NOMO-1 (cell line): ENCODE measurements at regions not wholly inside any gene's neighbourhood (a gene's known extent, or its start where the extent isn't known, plus 50 kb on each side); places are given as distances from the start of the nearest gene placed in this dataset.

Experiments
- DNase-seq, 2 experiments: peaks; one replicate each; lab custom pipeline; 2025; ENCODE audit not compliant: unreplicated experiment in 2 of 2; lab: John Stamatoyannopoulos, UW

DNA sequence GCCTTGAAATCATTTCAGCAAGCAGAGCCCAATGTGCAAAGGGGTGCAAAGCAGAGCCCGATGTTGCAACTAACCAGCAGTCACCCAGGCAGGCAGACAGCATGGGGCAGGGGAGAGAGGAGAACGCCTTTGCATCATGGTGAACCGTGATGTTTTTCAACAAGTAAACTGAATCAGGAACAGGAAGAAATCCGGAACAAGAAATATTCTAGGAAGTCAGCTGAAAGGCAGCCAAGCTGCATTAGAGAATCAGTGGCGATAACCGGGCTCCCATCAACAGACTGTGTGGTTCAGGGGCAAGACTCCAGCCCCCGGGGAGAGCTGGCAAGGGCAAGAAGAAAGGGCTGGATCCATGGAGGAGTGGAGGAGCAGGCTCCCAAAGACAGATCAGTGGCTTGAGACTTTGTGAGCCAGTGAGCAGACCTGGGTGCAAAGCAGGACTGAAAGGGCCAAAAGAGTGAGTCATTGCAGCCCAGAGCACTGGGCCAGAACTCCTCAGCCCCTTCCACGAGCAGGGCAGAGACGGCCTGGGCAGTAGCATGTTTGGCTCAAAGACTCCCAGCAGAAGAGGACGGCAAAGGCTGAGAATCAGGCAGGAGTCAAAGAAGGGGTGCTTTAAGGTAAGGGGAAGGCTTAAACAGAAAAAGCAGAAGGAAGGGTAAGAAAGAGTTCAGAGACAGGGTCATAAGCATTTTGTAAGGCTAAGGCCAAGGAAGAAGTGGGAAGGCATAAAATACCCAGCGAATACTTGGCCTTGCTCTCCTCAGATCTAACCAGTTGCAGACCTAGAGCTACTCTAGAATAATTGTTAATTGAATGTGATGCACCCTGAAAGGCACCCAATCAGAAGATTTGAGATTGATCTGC is 155.0 kb downstream of the SETD4 start:
- DNase-seq = peak; percentile 32 to 34

DNA sequence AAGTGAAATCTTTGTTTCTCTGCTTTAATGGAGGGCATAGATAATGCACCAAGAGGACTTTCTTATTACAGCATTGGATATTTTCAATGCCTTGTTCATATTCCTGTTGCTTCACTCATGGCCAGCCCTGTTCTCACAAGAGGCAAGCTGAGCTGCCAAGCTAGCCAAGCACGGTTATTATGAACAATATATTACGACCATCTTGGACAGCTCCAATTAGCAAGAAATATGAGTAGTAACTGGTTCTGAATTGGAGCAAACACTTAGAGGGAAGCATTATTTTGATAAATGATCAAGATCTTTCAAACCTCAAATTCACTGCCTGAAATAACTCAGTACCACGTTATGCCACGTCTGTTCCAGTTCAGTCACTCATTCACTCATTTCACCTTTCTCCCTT is 159.8 kb downstream of the SETD4 start:
- DNase-seq = no peak

DNA sequence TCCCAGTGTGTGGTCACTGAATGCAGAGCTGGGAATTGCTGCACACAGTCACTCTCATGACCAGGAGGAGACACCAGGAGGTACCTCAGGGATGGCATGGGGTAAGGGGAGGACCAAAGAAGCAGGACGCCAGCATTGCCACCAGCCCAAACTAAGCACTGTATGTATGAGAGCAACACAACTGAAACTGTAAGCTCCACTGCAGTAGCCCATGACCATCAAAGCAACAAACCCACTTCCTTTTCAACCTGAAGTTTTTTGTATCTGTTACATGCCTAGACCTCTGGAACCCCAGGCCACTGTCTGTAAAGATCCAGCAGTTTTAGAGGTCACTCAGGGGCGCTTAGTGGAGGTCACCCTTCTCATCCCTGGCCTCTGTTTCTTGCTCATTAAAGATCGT is 164.3 kb downstream of the SETD4 start:
- no peak for DNase-seq

DNA sequence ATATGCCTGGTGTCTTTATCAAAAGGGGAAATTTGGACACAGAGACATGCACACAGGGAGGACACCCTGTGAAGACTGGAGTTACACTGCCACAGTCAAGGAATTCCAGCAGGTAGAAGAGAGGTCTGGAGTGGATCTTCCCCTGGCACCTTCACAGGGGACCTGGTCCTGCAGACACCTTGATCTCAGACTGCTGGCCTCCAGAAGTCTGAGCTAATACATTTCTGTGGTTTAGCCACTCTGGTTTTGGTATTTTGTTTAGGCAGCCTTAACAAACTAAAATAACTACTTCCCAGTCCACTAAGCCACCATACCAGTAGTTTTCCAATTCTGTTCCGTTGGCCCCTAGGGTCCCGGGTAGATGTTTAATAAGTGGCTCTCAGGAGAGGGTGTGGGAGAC is 164.7 kb downstream of the SETD4 start:
- DNase-seq = no peak

DNA sequence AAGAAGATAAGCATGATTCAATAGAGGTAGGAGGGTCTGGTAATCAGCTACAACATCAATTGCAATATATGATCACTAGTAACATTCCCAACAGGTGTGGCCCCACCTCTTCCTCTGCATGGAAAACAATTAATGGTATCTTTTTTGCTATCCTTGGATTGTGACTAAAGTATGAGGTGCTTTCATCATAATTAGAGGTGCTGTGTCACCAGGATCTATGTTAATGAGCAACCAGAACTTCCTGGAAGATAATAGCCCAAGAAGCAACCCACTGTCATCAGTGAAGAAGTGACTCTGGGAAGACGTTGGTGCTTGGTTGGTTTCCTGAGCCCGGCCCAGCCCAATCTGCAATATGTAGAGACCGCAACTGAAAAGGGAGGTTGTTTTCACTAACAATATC is 167.2 kb downstream of the SETD4 start:
- DNase-seq = no peak

DNA sequence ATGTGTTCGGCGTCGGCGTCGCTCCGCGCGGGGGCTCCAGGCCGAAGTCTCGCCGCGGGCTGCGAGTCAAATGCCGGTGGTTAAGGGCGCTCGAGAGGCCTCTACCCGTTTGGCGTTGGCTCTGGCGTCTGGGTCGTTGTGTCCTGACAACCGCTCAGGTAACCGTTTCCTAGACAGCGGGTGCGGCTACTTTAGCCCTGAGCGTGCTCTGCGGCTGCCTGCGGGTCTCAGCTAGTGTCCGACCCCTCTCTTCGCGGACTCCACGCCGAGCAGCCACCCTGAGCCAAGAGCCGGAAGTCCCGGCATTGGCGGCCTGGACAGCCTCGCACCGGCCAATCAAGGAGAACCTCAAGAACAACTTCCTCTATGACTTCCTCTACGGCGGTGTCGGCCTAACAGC is 173.4 kb downstream of the SETD4 start:
- DNase-seq = no peak

DNA sequence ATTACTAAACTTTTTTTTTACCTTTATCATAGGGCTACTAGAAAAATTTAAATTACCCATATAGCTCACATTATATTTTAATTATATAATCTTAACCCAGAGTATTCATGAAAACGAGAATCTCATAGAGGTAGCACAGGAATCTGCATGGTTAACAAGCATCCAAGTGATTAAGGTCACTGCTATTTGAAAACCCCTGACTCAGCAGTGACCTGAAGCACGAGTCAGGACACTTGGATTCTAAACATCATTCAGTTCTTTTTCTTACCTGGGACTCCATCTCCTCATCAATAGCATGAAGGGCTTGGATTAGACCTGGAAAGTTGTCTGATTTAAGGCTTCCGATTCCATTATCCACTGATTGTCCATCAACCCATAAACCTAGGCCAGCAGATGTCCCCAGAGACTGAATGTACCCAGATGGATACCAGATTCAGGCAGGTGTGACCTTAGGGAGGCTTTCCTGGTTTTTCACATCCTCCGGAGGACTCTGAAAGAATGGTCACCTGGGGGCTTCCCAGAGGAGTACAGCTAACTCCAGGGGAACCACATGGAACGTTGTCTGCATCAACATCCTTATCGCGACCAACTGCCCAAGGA is 174.3 kb downstream of the SETD4 start:
- no peak for DNase-seq

DNA sequence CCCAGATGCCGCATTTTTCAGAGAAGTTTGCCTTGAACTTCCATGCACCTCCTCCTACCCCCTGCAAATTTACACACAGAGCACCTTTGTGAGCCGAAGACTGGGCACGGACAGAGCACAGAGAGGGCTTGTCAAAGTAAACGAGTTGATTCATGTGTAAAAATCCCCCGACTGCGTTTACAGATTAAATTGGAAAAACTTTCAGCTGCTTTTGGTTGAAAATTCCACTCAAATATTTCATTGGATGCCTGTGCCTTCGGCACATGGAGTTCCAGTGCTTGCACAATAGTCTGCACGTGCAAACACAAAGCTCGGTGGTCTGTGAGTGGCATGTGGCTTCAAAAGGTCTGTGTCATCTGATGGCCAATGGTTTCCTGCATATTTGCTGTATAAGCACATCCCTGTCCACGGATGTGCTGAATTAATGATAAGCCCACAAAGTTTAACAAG is 177.5 kb downstream of the SETD4 start:
- DNase-seq = no peak

DNA sequence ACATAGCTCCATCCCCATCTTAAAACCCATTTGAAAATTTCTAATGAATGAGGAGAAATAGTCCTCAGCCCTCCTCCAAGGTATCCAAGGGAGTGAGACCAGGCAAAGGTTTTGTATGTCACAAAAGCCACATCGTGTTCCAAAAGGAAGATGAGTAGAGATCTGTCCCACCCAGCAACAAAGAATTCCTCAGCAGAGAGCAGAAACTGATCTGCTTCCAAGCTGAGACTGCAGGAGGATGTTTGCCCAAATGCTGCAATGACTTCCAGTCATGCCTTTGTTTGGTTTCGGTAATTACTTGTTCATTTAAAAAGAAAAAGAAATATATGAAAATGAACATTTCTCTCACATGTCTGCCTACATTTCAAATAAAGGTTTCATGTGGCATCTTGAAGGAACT is 186.9 kb downstream of the SETD4 start:
- no peak for DNase-seq

DNA sequence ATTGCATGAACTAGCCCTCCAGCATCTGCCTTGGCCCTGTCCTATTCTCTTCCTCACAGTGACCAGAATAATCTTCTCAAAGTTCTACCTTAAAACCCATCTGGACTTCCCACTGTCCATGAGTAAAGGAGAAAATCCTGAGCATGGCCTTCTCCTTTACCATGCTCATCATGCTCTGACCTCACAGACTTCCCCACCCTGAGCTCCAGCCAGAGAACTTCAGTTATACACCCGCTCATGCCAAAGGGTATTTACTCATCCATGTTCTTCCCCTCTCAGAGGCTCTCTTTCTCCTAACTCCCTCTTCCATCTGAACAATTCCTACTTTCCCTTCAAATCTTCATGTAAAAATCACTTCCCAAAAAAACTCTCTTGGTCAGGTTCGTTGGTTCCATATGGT is 188.4 kb downstream of the SETD4 start:
- no peak for DNase-seq

DNA sequence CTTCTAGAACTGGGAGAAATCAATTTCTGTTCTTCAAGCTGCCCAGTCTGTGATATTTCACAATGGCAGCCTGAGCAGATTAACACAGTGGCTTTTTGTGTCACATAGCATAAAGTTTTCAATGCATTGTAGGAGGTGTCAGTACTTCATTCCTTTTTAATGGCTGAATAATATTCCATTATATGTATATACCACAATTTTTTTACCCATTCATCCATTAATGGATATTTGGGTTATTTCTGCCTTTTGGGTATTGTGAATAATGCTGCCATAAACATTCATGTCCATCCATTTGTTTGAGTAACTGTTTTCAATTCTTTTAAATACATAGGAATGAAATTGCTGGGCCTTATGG is 191.5 kb downstream of the SETD4 start:
- DNase-seq = no peak

DNA sequence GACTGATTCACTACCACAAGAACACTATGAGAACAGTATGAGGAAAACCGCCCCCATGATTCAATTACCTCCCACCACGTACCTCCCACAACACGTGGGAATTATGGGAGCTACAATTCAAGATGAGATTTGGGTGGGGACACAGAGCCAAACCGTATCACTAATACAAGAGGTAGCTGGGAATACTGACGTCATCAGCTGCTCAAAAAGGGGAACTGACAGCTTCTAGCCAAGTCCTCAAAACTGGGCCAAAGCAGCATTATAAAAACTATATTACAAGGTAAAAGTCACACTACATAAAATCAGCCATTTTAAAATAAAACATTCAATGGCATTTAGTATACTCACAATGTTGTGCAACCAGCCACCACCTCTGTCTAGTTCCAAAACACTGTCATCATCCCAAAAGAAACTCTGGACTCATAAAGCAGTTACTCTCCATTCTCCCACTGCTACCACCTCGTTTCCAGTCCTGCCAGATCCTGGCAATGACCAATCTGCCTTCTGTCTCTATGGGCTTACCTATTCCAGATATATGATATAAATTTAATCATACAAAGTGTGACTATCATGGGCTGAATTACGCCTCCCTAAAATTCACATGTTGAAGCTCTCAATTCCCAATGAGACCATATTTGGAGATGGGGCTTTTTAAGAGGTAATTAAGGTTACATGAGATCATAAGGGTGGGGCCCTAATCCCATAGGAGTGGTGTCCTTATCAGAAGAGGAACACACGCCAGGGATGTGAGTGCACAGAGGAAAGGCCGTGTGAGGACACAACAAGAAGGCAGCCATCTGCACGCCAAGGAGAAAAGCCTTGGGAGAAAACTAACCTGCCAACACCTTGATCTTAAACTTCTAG is 192.1 kb downstream of the SETD4 start:
- no peak for DNase-seq

DNA sequence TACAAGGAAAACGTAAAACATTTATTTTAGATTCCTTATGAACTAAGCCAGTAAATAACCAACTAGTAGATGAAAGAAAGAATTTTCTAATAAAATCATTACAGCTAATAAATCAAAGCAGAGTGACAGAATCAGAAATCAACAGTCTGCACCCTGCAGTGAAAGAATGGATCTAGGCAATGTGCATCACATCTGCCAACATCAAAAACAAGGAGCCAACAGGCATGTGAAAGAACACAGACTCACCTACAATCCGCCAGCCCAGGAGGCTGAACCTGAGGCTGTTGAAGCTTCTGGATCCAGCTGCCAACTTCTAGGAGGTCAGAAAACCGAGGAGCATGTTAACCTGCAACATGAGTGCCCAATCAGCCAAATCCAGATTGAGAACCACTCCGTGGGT is 196.3 kb downstream of the SETD4 start:
- no peak for DNase-seq

DNA sequence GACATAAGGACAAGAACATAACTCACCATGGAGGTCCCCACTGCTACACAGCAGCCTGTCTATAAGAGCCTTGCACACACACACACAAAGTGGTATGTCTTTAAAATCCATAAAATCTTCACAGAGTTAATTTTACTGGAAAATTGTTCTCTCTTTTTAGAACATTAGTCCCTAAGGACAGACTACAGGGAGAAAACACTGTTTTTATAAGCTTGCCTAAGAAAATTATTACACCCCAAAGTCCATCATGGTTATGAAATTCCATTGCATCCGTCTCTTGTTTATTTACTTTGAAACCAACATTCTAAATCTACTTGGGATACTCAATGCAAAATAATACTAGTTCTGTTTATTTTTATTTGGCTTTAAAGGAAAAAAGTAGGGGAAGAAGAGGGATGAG is 197.4 kb downstream of the SETD4 start:
- DNase-seq = no peak

DNA sequence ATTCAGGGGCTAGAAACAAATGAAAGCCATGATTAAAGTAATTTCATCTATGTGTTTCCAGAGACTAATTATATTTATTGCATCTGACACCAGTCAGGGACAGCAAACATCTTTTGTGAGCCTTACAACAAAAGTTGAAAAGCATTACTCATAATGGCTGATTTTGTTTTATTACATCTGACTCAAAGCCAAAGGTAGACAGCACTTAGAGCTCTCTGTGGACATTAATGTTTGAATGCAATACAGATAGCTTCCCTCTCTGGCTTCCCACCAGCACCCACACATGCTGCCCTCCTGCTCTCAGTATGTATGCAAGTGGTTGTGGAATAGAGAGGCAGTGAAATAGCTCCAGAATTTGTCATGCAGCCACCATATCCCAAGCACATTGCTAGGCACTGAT is 198.7 kb downstream of the SETD4 start:
- no peak for DNase-seq

DNA sequence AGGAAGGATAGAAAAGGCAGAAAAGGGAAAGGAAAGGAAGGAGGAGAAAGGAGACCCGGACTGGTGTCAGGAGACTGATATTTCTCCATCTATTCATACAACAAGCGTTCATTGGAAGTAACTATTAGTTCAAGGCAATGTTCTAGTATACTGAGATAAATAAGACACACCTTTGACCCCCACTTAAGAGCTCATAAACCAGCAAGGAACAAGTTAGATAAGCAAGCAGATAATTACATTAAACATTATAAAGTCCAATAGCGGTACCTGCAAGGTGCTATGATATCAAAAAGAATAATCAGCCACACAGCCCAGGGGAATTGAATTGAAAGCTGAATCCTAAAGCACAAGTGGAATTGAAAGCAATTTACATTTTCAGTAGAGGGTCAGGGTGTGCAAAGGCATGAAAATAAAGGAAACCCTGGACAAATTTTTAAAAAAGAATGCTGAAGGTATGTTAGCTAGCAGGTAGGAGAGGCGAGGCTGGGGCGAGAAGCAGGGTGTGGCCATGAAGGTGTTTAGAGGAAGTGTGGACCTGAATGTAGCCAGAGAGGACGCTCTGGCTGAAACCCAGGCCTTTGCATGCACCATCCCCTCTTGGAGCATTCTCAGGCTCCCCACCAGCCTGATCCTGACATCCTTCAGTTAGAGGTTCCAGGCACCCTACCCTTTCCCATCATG is 200.0 kb downstream of the SETD4 start:
- DNase-seq = no peak

DNA sequence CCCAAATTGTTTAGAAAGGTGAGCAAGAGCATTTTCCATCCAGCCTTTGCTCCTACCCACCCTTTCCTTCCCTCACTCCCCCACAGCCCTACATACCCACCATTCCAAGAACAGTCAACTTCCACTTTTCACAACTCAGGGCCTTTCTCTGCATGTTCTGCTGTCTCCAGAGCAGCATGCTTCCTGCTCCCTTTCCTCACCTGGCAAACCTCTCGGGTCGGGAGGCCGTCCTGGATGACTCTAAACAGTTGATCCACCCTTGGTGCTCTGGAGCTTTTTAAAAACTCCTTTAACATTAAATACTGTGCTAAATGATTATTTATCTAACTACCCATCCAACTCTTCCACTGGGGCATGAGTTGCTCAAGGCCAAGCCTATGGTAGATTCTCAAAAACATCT is 200.6 kb downstream of the SETD4 start:
- no peak for DNase-seq

DNA sequence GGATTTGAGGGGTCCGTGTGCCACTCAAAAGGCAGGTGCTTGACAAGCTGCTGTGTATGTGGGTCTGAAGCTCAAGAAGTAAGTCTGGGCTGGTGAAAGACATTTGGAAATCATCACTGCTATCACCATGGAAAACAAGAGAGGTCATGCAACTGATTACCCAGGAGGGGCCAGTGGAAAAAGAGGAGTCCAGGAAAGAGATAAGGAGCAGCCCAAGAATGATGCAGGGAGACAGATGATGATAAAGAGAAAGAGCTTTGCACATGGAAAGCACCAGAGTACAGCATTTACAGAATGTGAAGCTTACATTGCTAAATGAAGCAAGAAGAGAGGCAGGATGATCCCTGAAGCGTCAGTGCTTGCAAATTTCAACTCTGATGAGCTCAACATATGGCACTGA is 203.2 kb downstream of the SETD4 start:
- DNase-seq = no peak

DNA sequence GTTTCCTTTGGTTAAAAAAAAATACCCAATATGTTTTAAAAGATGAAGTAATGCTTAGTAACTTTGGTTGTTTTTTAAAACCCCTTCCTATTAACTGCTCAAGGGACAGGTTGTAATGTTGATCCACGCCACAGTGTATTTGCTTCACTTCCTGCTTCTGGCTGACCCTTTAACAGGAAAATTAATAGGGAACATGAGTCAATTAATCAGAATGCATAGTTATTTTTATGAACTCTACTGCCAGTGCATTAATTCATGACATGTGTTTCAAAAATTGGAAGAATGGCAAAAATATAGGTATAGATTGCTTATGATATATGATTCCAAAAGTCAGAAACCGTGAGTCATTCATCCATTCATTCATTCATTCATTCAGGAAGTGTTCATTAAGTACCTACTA is 204.8 kb downstream of the SETD4 start:
- no peak for DNase-seq

DNA sequence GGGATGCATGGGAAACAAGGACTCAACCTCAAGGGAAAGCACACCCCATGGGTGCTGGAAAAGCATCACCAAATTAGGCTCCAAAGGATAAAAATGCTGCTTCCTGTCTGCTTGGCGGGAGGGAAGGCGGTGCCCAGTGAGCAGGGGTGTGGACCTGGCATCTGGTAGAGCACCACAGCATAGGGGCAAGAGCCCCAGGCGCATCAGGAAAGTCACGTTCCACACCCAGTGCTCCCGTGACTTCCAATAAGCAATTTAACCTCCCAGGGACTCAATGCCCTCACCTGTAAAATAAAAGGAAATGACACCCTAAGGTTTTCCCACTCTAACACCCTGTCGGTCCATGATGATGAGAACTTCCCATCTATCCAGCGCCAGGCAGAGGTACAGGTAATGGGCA is 206.0 kb downstream of the SETD4 start:
- no peak for DNase-seq
